SK-N-SH treated with all-trans-retinoic acid at 6 μM for 48 hours (cell line): ENCODE measurements at regions not wholly inside any gene's neighbourhood (a gene's known extent, or its start where the extent isn't known, plus 50 kb on each side); places are given as distances from the start of the nearest gene placed in this dataset.

Source experiments
- ATAC-seq: fragments of 200-7000 bp; cut with Tn5 transposase; 3 replicates; pipeline ENCODE4 v1.9.1; 2020; ENCODE audit warnings: mild to moderate bottlenecking, moderate library complexity
- ARNTL ChIP-seq: fragments of 450-650 bp; formaldehyde crosslinking; IDR thresholded peaks from 2 replicates; pipeline ENCODE4 v1.5.0; 2020; ENCODE audit warnings: low read depth, mild to moderate bottlenecking, moderate library complexity, borderline replicate concordance
- BACH2 ChIP-seq: fragments of 250-450 bp; sonication (Bioruptor Pico); IDR thresholded peaks from 2 replicates; pipeline ENCODE4 v1.9.0; 2021; ENCODE audit warnings: mild to moderate bottlenecking, borderline replicate concordance
- CSDC2 ChIP-seq: fragments of 250-450 bp; sonication (Bioruptor Pico); IDR thresholded peaks from 2 replicates; pipeline ENCODE4 v1.5.0; 2020; ENCODE audit warnings: mild to moderate bottlenecking, moderate library complexity
- CSRNP3 ChIP-seq: fragments of 250-450 bp; sonication (Bioruptor Pico); IDR thresholded peaks from 2 replicates; pipeline ENCODE4 v1.5.1; 2021; ENCODE audit warnings: mild to moderate bottlenecking, moderate library complexity
- ISL1 ChIP-seq: fragments of 250-450 bp; sonication (Bioruptor Pico); IDR thresholded peaks from 2 replicates; pipeline ENCODE4 v2.1.2; 2022; ENCODE audit warnings: mild to moderate bottlenecking, moderate library complexity
- OSR1 ChIP-seq: fragments of 250-450 bp; sonication (Bioruptor Pico); IDR thresholded peaks from 2 replicates; pipeline ENCODE4 v1.8.0; 2022; ENCODE audit warnings: moderate library complexity, mild to moderate bottlenecking, inconsistent platforms
- PATZ1 ChIP-seq: fragments of 250-450 bp; sonication (Bioruptor Pico); IDR thresholded peaks from 2 replicates; pipeline ENCODE4 v1.8.0; 2020; ENCODE audit warnings: mild to moderate bottlenecking, moderate library complexity, borderline replicate concordance
- POU6F1 ChIP-seq: fragments of 250-450 bp; sonication (Bioruptor Pico); IDR thresholded peaks from 2 replicates; pipeline ENCODE4 v1.8.0; 2021; ENCODE audit warnings: low read depth, mild to moderate bottlenecking, moderate library complexity, borderline replicate concordance
- RARB ChIP-seq: fragments of 250-450 bp; sonication (Bioruptor Pico); IDR thresholded peaks from 2 replicates; pipeline ENCODE4 v1.8.0; 2021; ENCODE audit warnings: mild to moderate bottlenecking, moderate library complexity
- SNAI2 ChIP-seq: fragments of 250-450 bp; sonication (Bioruptor Pico); IDR thresholded peaks from 2 replicates; pipeline ENCODE4 v1.5.0; 2020; ENCODE audit warnings: mild to moderate bottlenecking, moderate library complexity
- TCF4 ChIP-seq: fragments of 250-450 bp; sonication (Bioruptor Pico); IDR thresholded peaks from 2 replicates; pipeline ENCODE4 v1.8.0; 2021; ENCODE audit warnings: mild to moderate bottlenecking, moderate library complexity, borderline replicate concordance
- TOX ChIP-seq: fragments of 250-450 bp; sonication (Bioruptor Pico); IDR thresholded peaks from 2 replicates; pipeline ENCODE4 v1.8.0; 2021; ENCODE audit warnings: mild to moderate bottlenecking, moderate library complexity, borderline replicate concordance
- TSHZ2 ChIP-seq: fragments of 250-450 bp; sonication (Bioruptor Pico); IDR thresholded peaks from 2 replicates; pipeline ENCODE4 v1.5.0; 2020; ENCODE audit warnings: mild to moderate bottlenecking, moderate library complexity
- ZC3H10 ChIP-seq: fragments of 250-450 bp; sonication (Bioruptor Pico); IDR thresholded peaks from 2 replicates; pipeline ENCODE4 v1.5.1; 2021; ENCODE audit warnings: mild to moderate bottlenecking, moderate library complexity
- ZFP30 ChIP-seq: fragments of 450-650 bp; formaldehyde crosslinking; IDR thresholded peaks from 2 replicates; pipeline ENCODE4 v1.5.0; 2022; ENCODE audit warnings: mild to moderate bottlenecking, moderate library complexity
- ZNF565 ChIP-seq: fragments of 450-650 bp; formaldehyde crosslinking; conservative IDR thresholded peaks from 2 replicates; pipeline ENCODE4 v1.5.0; 2020; ENCODE audit warnings: low read depth, mild to moderate bottlenecking, moderate library complexity
- ZNF8 ChIP-seq: fragments of 450-650 bp; formaldehyde crosslinking; IDR thresholded peaks from 2 replicates; pipeline ENCODE4 v1.5.0; 2020; ENCODE audit warnings: mild to moderate bottlenecking, moderate library complexity
- TF ChIP-seq, protein P1 (sequence below): fragments of 250-450 bp; sonication (Bioruptor Pico); IDR thresholded peaks from 2 replicates; pipeline ENCODE4 v1.5.1; 2020; ENCODE audit warnings: low read depth, mild to moderate bottlenecking, moderate library complexity

DNA sequence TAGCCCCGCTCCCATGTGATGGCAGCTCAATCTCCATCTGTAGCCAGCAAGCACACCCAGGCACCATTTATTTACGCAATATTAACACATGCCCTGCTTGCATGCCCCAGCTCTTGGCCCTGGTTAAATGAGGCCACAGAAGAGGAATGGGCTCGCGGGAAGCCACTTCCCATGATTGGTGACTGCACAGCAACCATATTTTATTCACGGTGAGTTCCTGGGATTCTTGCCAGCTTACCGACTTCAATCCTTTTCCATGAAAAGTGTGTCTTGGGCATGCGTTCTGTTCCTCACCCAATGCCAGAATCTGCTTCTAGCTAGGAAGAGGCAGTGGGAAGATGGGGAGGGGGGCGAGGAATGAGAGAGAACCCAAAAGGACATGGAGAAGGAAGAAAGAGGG lies 54.7 kb downstream of the PITPNM2 start:
- TF ChIP-seq BACH2 (CRISPR knock-in tag): no peak
- no peak for TF ChIP-seq ZC3H10 (CRISPR knock-in tag)
- no peak for TF ChIP-seq ZNF8 (CRISPR knock-in tag)
- no peak for TF ChIP-seq ISL1 (CRISPR knock-in tag)
- TF ChIP-seq POU6F1: no peak
- TF ChIP-seq, protein P1, sequence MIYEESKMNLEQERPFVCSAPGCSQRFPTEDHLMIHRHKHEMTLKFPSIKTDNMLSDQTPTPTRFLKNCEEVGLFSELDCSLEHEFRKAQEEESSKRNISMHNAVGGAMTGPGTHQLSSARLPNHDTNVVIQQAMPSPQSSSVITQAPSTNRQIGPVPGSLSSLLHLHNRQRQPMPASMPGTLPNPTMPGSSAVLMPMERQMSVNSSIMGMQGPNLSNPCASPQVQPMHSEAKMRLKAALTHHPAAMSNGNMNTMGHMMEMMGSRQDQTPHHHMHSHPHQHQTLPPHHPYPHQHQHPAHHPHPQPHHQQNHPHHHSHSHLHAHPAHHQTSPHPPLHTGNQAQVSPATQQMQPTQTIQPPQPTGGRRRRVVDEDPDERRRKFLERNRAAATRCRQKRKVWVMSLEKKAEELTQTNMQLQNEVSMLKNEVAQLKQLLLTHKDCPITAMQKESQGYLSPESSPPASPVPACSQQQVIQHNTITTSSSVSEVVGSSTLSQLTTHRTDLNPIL (CRISPR knock-in tag): no peak
- no peak for TF ChIP-seq ZFP30 (CRISPR knock-in tag)
- no peak for TF ChIP-seq TOX
- TF ChIP-seq TCF4 (CRISPR knock-in tag): no peak
- TF ChIP-seq ZNF565 (CRISPR knock-in tag): no peak
- no peak for TF ChIP-seq TSHZ2
- TF ChIP-seq CSDC2 (CRISPR knock-in tag): no peak
- TF ChIP-seq CSRNP3 (CRISPR knock-in tag): no peak
- TF ChIP-seq OSR1 (CRISPR knock-in tag): no peak
- ATAC-seq: no peak

DNA sequence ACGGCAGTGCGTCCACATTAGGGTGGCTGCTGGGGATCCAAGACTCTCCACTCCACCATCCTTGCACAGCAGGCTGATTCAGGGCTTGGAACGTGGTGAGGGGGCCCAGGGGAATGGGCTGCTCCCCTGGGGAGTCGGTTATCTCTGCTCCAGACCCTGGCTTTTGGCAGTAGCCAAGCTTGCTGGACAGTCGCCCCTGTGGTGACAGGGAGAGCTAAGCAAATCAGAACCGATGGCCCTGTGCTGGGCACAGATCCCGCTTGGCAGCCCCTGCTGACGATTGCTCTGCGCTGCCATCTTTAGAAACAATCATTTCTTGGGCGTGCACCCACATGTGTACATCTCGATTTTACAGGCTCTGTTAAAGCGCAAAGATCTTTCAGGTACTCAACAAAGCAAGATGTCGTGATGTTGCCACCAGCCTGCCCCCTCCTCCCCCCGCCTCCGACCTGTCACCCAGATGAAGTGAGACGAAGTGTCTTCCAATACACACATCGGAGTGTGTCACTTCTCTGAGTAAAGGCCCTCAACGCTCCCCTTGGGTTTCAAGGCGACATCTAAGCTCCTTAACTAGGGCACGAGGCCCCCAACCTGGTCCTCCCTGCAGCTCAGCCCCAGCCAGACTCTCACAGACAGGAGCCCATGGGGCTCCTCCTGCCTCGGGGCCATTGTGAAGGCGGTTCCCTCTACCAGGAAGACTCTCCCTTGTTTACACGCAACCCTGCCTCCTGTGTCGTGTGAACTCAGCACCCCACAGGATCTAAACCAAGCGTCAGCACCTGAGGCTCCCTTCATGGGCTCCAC lies 55.6 kb downstream of the PITPNM2 start:
- ATAC-seq: no peak; the same call in 2 of the 3 replicates
- no peak for TF ChIP-seq ZNF8 (CRISPR knock-in tag)
- TF ChIP-seq BACH2 (CRISPR knock-in tag): no peak
- TF ChIP-seq SNAI2 (CRISPR knock-in tag): no peak
- TF ChIP-seq TCF4 (CRISPR knock-in tag): no peak
- TF ChIP-seq ARNTL: no peak
- no peak for TF ChIP-seq TSHZ2
- TF ChIP-seq RARB (CRISPR knock-in tag): no peak
- no peak for TF ChIP-seq ZC3H10 (CRISPR knock-in tag)
- TF ChIP-seq PATZ1 (CRISPR knock-in tag): no peak
